ENCODE measurements at regions not wholly inside any gene's neighbourhood (a gene's known extent, or its start where the extent isn't known, plus 50 kb on each side); places are given as distances from the start of the nearest gene placed in this dataset.

- no peak for DNase-seq (ENCODE audit: extremely low read depth in 1 of 2, low read depth in 1 of 2)
Measured at GRCh38 chr10:78993261-78993945, 75.4 kb upstream of the ZMIZ1 start.

GRCh38 chr10:78995987-78996791 lies 72.6 kb upstream of the ZMIZ1 start:
- no peak for DNase-seq (ENCODE audit: extremely low read depth in 1 of 2, low read depth in 1 of 2)

GRCh38 chr10:78996792-78997129 lies 72.0 kb upstream of the ZMIZ1 start:
- no peak for DNase-seq (ENCODE audit: extremely low read depth in 1 of 2, low read depth in 1 of 2)

GRCh38 chr10:78997635-78998618 lies 70.8 kb upstream of the ZMIZ1 start:
- no peak for DNase-seq (ENCODE audit: extremely low read depth in 1 of 2, low read depth in 1 of 2)

GRCh38 chr10:79001082-79001885 lies 67.5 kb upstream of the ZMIZ1 start:
- DNase-seq (ENCODE audit: extremely low read depth in 1 of 2, low read depth in 1 of 2) = no peak

- no peak for DNase-seq (ENCODE audit: extremely low read depth in 1 of 2, low read depth in 1 of 2)
Measured at GRCh38 chr10:79002336-79002735, 66.4 kb upstream of the ZMIZ1 start.

GRCh38 chr10:79003183-79004100 lies 65.3 kb upstream of the ZMIZ1 start:
- no peak for DNase-seq (ENCODE audit: extremely low read depth in 1 of 2, low read depth in 1 of 2)

- no peak for DNase-seq (ENCODE audit: extremely low read depth in 1 of 2, low read depth in 1 of 2)
Measured at GRCh38 chr10:79004311-79004710, 64.5 kb upstream of the ZMIZ1 start.

- DNase-seq (ENCODE audit: extremely low read depth in 1 of 2, low read depth in 1 of 2) = no peak
Measured at GRCh38 chr10:79005126-79005810, 63.5 kb upstream of the ZMIZ1 start.

GRCh38 chr10:79007018-79007417 lies 61.7 kb upstream of the ZMIZ1 start:
- DNase-seq (ENCODE audit: extremely low read depth in 1 of 2, low read depth in 1 of 2) = no peak

GRCh38 chr10:79007421-79008319 lies 61.1 kb upstream of the ZMIZ1 start:
- DNase-seq (ENCODE audit: extremely low read depth in 1 of 2, low read depth in 1 of 2) = no peak

GRCh38 chr10:79009145-79009544 lies 59.6 kb upstream of the ZMIZ1 start:
- DNase-seq (ENCODE audit: extremely low read depth in 1 of 2, low read depth in 1 of 2) = no peak

- no peak for DNase-seq (ENCODE audit: extremely low read depth in 1 of 2, low read depth in 1 of 2)
Measured at GRCh38 chr10:79012567-79012966, 56.2 kb upstream of the ZMIZ1 start.

- DNase-seq (ENCODE audit: extremely low read depth in 1 of 2, low read depth in 1 of 2) = no peak
Measured at GRCh38 chr10:79013406-79013987, 55.3 kb upstream of the ZMIZ1 start.

- no peak for DNase-seq (ENCODE audit: extremely low read depth in 1 of 2, low read depth in 1 of 2)
Measured at GRCh38 chr10:79014796-79015195, 54.0 kb upstream of the ZMIZ1 start.

- DNase-seq (ENCODE audit: extremely low read depth in 1 of 2, low read depth in 1 of 2) = no peak
Measured at GRCh38 chr10:79017882-79018520, 50.8 kb upstream of the ZMIZ1 start.

- DNase-seq (ENCODE audit: extremely low read depth in 1 of 2, low read depth in 1 of 2) = no peak
Measured at GRCh38 chr10:79018521-79019011, 50.2 kb upstream of the ZMIZ1 start.

Measured in stimulated activated CD8-positive, alpha-beta memory T cell treated with anti-CD3 and anti-CD28 coated beads, Interleukin-7, amount 100 ng/mL, for 48 hours (primary cell).